ENCODE measurements at regions not wholly inside any gene's neighbourhood (a gene's known extent, or its start where the extent isn't known, plus 50 kb on each side); places are given as distances from the start of the nearest gene placed in this dataset.
"Not testable (repeated sequence)": the region's sequence is repeated elsewhere in the genome, so short reads cannot be mapped to it uniquely, and the experiment has no call there.

DNA sequence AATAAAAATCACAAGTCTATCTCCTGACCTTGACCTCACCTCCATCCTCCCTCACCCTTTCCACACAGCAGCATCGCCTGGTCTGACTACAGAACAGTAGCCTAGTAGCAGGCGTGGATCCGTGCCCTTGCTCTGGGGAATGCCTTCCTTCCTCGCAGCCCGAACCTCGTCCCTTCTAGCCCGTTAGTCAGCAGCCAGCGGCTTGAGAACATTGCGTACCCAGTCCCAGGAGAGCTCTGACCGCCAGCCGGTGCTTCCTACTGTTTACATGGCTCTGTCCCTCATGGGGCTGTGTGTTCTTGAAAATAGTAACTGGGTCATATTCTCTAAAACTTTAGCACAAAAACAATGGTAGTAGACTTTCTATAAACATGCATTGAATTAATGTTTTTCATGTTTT is 682.7 kb upstream of the IGFBP3 start:
- no peak overlapping the region for H3K27ac ChIP-seq (ENCODE audit: low read depth, low read length)
- H3K4me3 ChIP-seq (ENCODE audit: low read depth, low read length): no peak overlapping the region
- no peaks in the 10 kb centered on the region for H3K9me3 ChIP-seq (ENCODE audit: control insufficient read depth, insufficient read depth, low read length)
- no peak for DNase-seq (ENCODE audit: low read depth, low spot score)
- H3K27me3 ChIP-seq (ENCODE audit: control insufficient read depth, insufficient read depth, low read length): no peaks in the 10 kb centered on the region
- no peak for TF ChIP-seq CTCF (IDR thresholded peaks at IDR 0.05; ENCODE audit: low read depth, low read length)
- ChIA-PET POLR2A (no interaction called here), CTCF (no interaction called here)

DNA sequence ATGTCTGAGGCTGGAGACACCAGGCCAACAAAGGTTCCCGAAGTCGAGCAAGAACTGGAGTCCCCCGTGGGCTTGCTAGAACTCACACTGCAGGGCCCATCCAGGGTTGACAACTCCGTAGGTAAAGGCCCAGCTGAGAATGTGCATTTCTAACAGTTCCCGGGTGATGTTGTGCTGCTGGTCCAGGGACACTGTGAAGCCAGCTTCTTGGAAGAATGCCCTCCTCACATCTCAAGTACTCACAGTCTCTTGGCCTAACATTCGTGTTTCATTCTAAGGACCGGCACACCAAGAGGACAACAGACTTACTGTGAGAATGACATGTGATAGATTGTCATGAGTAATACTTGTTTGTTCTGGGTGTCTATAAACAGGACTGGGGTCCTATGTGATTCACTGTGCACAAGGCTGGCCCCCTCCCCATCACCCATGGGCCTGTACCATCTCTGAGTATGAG is 682.3 kb upstream of the IGFBP3 start:
- POLR2A ChIA-PET: no interaction called here
- DNase-seq (ENCODE audit: low read depth, low spot score): no peak
- no peaks in the 10 kb centered on the region for H3K9me3 ChIP-seq (ENCODE audit: control insufficient read depth, insufficient read depth, low read length)
- H3K27me3 ChIP-seq (ENCODE audit: control insufficient read depth, insufficient read depth, low read length): no peaks in the 10 kb centered on the region
- H3K4me3 ChIP-seq (ENCODE audit: low read depth, low read length): no peak overlapping the region
- no peak overlapping the region for H3K27ac ChIP-seq (ENCODE audit: low read depth, low read length)
- CTCF ChIA-PET: no interaction called here
- no peak for TF ChIP-seq CTCF (IDR thresholded peaks at IDR 0.05; ENCODE audit: low read depth, low read length)

- CTCF ChIA-PET: interaction anchor here (0.6 to 0.8 kb wide), 2 partner anchors 21 to 248 kb away, joined by 3 read pairs; no protein-coding TSS in a partner anchor
- Histone ChIP-seq H3K4me3 (ENCODE audit: low read depth, low read length) (no peak overlapping the region), H3K9me3 (ENCODE audit: control insufficient read depth, insufficient read depth, low read length) (no peaks in the 10 kb centered on the region), H3K27ac (ENCODE audit: low read depth, low read length) (no peak overlapping the region), H3K27me3 (ENCODE audit: control insufficient read depth, insufficient read depth, low read length) (no peaks in the 10 kb centered on the region)
- no peak for TF ChIP-seq CTCF (IDR thresholded peaks at IDR 0.05; ENCODE audit: low read depth, low read length)
- DNase-seq (ENCODE audit: low read depth, low spot score): peak; percentile 10
- POLR2A ChIA-PET: interaction anchor here (0.8 kb wide), 1 partner anchor 9 kb away, joined by 3 read pairs; no protein-coding TSS in a partner anchor
Measured at GRCh38 chr7:46600340-46600739, 679.3 kb upstream of the IGFBP3 start.

- POLR2A ChIA-PET; CTCF ChIA-PET; H3K4me3 ChIP-seq (ENCODE audit: low read depth, low read length); H3K9me3 ChIP-seq (ENCODE audit: control insufficient read depth, insufficient read depth, low read length); H3K27ac ChIP-seq (ENCODE audit: low read depth, low read length); H3K27me3 ChIP-seq (ENCODE audit: control insufficient read depth, insufficient read depth, low read length); DNase-seq (ENCODE audit: low read depth, low spot score): not testable (repeated sequence)
Measured at GRCh38 chr7:46594831-46595230, 673.8 kb upstream of the IGFBP3 start.

DNA sequence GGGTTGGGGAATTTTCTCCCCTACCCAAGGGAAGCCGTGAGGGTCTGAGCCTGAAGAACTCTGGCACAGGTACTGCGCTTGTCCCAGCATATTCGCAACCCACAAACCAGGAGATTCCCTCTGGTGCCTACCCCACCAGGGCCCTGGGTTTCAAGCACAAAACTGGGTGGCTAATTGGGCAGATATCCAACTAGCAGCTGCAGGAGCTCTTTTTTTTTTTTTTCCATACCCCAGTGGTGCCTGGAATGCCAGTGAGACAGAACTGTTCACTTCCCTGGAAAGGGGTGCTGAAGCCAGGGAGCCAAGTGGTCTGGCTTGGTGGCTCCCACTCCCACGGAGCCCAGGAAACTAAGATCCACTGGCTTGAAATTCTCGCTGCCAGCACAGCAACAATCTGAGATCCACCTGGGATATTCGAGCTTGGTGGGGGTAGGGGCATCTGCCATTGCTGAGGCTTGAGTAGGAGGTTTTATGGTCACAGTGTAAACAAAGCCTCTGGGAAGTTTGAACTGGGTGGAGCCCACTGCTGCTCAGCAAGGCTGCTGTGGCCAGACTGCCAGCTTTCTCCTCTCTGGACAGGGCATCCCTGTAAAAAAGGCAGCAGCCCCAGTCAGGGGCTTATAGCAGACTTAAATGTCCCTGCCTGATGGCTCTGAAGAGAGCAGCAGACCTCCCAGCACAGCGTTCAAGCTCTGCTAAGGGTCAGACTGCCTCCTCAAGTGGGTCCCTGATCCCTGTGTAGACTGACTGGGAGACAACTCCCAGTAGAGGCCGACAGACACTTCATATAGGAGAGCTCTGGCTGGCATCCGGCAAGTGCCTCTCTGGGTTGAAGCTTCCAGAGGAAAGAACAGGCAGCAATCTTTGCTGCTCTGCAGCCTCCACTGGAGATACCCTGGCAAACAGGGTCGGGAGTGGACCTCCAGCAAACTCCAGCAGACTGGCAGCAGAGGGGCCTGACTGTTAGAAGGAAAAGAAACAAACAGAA is 670.1 kb upstream of the IGFBP3 start:
- not testable (repeated sequence) for H3K27me3 ChIP-seq (ENCODE audit: control insufficient read depth, insufficient read depth, low read length); H3K4me3 ChIP-seq (ENCODE audit: low read depth, low read length); DNase-seq (ENCODE audit: low read depth, low spot score); H3K27ac ChIP-seq (ENCODE audit: low read depth, low read length); H3K9me3 ChIP-seq (ENCODE audit: control insufficient read depth, insufficient read depth, low read length)
- POLR2A ChIA-PET: interaction anchor here (0.7 to 1.2 kb wide), 3 partner anchors 9 to 78 kb away, joined by 3 read pairs; no protein-coding TSS in a partner anchor
- CTCF ChIA-PET: interaction anchor here (0.7 kb wide), 1 partner anchor 590 kb away, joined by 3 read pairs; no protein-coding TSS in a partner anchor

DNA sequence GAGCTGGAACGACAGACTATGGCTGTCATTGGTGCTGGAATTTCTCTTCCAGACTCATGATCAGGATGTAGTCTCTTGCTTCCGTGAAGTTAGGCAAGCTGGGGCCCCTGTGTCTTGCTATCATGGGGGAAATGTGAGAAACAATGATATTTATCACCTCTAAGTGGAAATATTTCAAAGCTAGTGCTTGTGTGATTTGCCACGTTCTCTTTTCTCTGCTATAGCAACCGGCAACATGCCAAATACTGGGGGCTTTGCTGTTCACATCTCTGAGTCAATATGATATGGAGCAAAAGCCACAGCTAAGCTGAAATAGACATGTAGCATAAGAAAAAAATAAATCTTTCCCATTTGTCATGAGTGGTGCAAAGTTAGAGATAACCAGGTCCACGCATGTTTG is 668.2 kb upstream of the IGFBP3 start:
- Histone ChIP-seq H3K9me3 (ENCODE audit: control insufficient read depth, insufficient read depth, low read length) (no peaks in the 10 kb centered on the region; the same call in 1 of the 2 replicates), H3K27ac (ENCODE audit: low read depth, low read length) (no peak overlapping the region), H3K27me3 (ENCODE audit: control insufficient read depth, insufficient read depth, low read length) (no peaks in the 10 kb centered on the region), H3K4me3 (ENCODE audit: low read depth, low read length) (no peak overlapping the region)
- CTCF ChIA-PET: no interaction called here
- no peak for TF ChIP-seq CTCF (IDR thresholded peaks at IDR 0.05; ENCODE audit: low read depth, low read length)
- POLR2A ChIA-PET: no interaction called here
- no peak for DNase-seq (ENCODE audit: low read depth, low spot score)
